ENCODE measurements at regions not wholly inside any gene's neighbourhood (a gene's known extent, or its start where the extent isn't known, plus 50 kb on each side); places are given as distances from the start of the nearest gene placed in this dataset.

DNA sequence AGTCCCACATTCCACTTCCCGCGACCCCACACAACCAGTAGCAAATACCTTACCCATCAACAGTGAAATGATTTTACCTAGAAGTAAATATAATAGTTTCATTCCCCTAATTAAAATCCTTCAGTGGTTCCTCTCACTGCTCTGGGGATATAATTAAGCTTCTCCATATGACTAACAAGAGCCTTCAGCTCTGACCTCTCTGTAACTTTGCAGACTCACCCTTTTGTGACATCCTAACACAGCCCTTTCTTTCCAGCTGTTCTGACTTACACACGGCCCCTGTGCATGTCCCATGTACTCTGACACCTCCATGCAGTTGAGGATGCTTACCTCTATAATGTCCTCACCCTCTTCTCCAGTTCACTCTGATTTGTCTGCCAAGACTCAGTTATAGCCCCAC, 137.3 kb upstream of the SPAG17 start:
- Mint-ChIP-seq H3K27me3 (no peaks in the 10 kb centered on the region), H3K4me3 (no peak overlapping the region), H3K9me3 (peaks cover 9% of the 10 kb centered on the region), H3K36me3 (ENCODE audit: low read depth) (no peaks in the 10 kb centered on the region), H3K27ac (no peak overlapping the region), H3K4me1 (ENCODE audit: low read depth) (no peaks in the 10 kb centered on the region)
- ChIA-PET POLR2A (no interaction called here), CTCF (no interaction called here)
- H3K4me3 ChIP-seq (ENCODE audit: low read length): no peak overlapping the region
- DNase-seq (no peak), ATAC-seq (ENCODE audit: poor library complexity) (no peak)
- no peaks in the 10 kb centered on the region for H3K27me3 ChIP-seq (ENCODE audit: control insufficient read depth in 1 of 2, insufficient read depth in 2 of 2, low read length in 2 of 2)
- no peak overlapping the region for H3K27ac ChIP-seq (ENCODE audit: low read depth in 1 of 2, low read length in 2 of 2)
- intact Hi-C loops (cut with DNase I, micrococcal nuclease): no loop called here
- no peaks in the 10 kb centered on the region for H3K9me3 ChIP-seq (ENCODE audit: control insufficient read depth in 1 of 2, insufficient read depth in 1 of 2, low read length in 2 of 2)
- H3K4me1 ChIP-seq (ENCODE audit: insufficient read depth, low read length): no peaks in the 10 kb centered on the region
- H3K36me3 ChIP-seq (ENCODE audit: insufficient read depth, low read length): no peaks in the 10 kb centered on the region
- TF ChIP-seq, protein P1, sequence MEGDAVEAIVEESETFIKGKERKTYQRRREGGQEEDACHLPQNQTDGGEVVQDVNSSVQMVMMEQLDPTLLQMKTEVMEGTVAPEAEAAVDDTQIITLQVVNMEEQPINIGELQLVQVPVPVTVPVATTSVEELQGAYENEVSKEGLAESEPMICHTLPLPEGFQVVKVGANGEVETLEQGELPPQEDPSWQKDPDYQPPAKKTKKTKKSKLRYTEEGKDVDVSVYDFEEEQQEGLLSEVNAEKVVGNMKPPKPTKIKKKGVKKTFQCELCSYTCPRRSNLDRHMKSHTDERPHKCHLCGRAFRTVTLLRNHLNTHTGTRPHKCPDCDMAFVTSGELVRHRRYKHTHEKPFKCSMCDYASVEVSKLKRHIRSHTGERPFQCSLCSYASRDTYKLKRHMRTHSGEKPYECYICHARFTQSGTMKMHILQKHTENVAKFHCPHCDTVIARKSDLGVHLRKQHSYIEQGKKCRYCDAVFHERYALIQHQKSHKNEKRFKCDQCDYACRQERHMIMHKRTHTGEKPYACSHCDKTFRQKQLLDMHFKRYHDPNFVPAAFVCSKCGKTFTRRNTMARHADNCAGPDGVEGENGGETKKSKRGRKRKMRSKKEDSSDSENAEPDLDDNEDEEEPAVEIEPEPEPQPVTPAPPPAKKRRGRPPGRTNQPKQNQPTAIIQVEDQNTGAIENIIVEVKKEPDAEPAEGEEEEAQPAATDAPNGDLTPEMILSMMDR (IDR thresholded peaks at IDR 0.05): no peak

DNA sequence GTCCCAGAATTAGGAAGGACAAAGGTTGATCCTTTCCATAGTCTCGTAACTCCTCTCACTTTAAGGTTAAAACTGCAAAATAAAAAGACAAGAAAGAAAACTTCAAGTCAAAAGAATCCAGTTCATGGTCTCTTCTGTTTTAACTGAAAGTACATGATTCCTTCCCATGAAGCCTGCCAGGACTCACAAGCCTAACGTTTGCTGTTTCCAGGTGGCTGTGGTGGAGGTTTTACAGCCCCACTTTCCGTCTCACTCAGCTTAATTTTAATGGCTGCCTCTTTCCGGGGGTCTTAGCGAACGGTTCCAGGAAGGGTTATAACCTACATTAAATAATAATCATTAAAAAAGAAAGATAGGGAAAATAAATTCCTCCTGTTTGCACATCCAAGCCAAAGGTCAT, 136.8 kb upstream of the SPAG17 start:
- peaks cover 9% of the 10 kb centered on the region for H3K9me3 Mint-ChIP-seq
- H3K27ac ChIP-seq (ENCODE audit: low read depth in 1 of 2, low read length in 2 of 2): no peak overlapping the region
- ChIA-PET POLR2A (no interaction called here), CTCF (no interaction called here)
- DNase-seq: no peak
- H3K4me3 Mint-ChIP-seq: no peak overlapping the region
- H3K4me3 ChIP-seq (ENCODE audit: low read length): no peak overlapping the region
- H3K27me3 Mint-ChIP-seq: no peaks in the 10 kb centered on the region
- TF ChIP-seq, protein P1 (IDR thresholded peaks at IDR 0.05): no peak
- H3K27me3 ChIP-seq (ENCODE audit: control insufficient read depth in 1 of 2, insufficient read depth in 2 of 2, low read length in 2 of 2): no peaks in the 10 kb centered on the region
- intact Hi-C loops (cut with DNase I, micrococcal nuclease): no loop called here
- ATAC-seq (ENCODE audit: poor library complexity): no peak
- no peaks in the 10 kb centered on the region for H3K36me3 ChIP-seq (ENCODE audit: insufficient read depth, low read length)
- no peaks in the 10 kb centered on the region for H3K36me3 Mint-ChIP-seq (ENCODE audit: low read depth)
- no peak overlapping the region for H3K27ac Mint-ChIP-seq
- H3K4me1 ChIP-seq (ENCODE audit: insufficient read depth, low read length): no peaks in the 10 kb centered on the region
- no peaks in the 10 kb centered on the region for H3K4me1 Mint-ChIP-seq (ENCODE audit: low read depth)
- no peaks in the 10 kb centered on the region for H3K9me3 ChIP-seq (ENCODE audit: control insufficient read depth in 1 of 2, insufficient read depth in 1 of 2, low read length in 2 of 2)

- ATAC-seq (ENCODE audit: poor library complexity) (no peak), DNase-seq (no peak)
- Mint-ChIP-seq H3K4me1 (ENCODE audit: low read depth) (no peaks in the 10 kb centered on the region), H3K9me3 (peaks cover 7% of the 10 kb centered on the region), H3K36me3 (ENCODE audit: low read depth) (no peaks in the 10 kb centered on the region), H3K4me3 (no peak overlapping the region), H3K27ac (no peak overlapping the region), H3K27me3 (no peaks in the 10 kb centered on the region)
- intact Hi-C loops (cut with DNase I, micrococcal nuclease): no loop called here
- Histone ChIP-seq H3K9me3 (ENCODE audit: control insufficient read depth in 1 of 2, insufficient read depth in 1 of 2, low read length in 2 of 2) (no peaks in the 10 kb centered on the region), H3K27me3 (ENCODE audit: control insufficient read depth in 1 of 2, insufficient read depth in 2 of 2, low read length in 2 of 2) (no peaks in the 10 kb centered on the region), H3K36me3 (ENCODE audit: insufficient read depth, low read length) (no peaks in the 10 kb centered on the region), H3K4me3 (ENCODE audit: low read length) (no peak overlapping the region), H3K27ac (ENCODE audit: low read depth in 1 of 2, low read length in 2 of 2) (no peak overlapping the region), H3K4me1 (ENCODE audit: insufficient read depth, low read length) (no peaks in the 10 kb centered on the region)
- ChIA-PET POLR2A (no interaction called here), CTCF (no interaction called here)
- TF ChIP-seq, protein P1 (IDR thresholded peaks at IDR 0.05): no peak
These were observed 133.0 kb upstream of the SPAG17 start for GRCh38 chr1:118317842-118318614.
